Activated CD4-positive, alpha-beta T cell treated with anti-CD3 and anti-CD28 coated beads for 4 hours (primary cell): ENCODE measurements at regions not wholly inside any gene's neighbourhood (a gene's known extent, or its start where the extent isn't known, plus 50 kb on each side); places are given as distances from the start of the nearest gene placed in this dataset.
"Not testable (repeated sequence)": the region's sequence is repeated elsewhere in the genome, so short reads cannot be mapped to it uniquely, and the experiment has no call there.

ENCODE experiments used
- DNase-seq, 2 donors: peaks; one replicate each; pipeline ENCODE4 v3.0.0-alpha.2; 2020

DNA sequence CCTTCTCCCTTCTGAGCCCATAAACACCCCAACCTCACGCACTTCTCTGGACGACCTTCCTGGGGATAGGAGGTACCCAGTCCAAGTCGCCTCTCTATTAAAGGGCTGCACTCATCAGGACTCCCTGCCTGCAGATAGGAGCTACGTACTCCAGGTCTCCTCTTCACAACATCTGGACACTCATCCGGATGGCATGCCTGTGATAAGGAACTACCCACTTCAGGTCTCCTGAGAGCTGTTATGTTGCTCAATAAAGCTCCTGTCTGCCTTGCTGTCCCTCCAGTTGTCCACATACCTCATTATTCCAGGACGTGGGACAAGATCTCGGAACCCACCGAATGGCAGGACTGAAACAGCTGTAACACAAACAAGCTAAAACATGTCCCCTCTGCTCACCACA, 548.0 kb downstream of the TBC1D32 start:
- no peak for DNase-seq

DNA sequence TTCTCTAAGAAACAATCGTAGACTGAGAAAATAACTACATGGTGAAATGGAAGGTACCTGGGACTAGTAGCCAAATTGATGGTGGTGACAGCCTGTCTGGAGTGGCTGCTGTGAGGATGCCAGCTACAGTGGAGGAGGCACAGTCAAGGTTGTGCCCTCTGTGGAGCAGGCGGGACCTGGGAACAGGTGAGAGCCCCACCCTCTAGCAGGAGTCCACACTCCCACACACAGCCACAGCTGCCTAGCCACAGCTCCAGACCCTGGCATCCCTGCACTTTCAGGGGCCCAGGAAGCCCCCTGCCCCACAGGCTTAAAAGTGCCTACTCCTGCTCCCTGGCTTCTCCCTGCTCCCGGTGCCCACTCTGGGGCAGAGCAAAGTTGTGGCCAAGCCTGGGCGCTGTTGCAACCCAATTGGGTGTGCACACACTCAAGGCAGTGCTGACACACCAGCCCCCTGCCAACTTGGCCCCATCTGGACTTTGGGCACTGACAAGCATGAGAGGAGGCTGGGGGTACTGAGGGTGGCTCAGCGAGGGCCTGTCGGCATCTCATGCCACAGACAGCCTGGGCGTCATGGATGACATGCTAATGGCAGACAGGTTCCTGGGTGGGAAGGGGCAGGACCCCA, 548.7 kb downstream of the TBC1D32 start:
- no peak for DNase-seq

DNA sequence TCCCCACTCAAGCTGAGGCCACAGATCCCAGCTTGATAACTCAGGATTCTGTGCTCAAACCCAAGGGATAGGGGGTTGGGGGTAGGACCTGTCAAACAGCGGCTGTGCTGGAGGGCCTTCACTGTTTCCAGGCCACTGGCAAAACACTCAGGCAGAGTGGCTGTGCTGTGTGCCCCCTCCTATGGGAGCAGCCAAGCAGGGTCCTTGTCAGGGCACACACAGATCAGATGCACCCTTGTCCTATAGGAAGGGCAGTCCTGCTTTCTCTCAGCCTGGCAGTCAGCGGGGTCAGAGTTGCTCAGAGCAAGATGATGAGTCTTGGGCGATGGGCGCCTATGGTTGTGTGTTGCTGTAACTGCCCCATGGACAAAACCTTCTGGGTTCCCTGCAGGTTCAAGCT, 554.8 kb downstream of the TBC1D32 start:
- DNase-seq, result no peak

DNA sequence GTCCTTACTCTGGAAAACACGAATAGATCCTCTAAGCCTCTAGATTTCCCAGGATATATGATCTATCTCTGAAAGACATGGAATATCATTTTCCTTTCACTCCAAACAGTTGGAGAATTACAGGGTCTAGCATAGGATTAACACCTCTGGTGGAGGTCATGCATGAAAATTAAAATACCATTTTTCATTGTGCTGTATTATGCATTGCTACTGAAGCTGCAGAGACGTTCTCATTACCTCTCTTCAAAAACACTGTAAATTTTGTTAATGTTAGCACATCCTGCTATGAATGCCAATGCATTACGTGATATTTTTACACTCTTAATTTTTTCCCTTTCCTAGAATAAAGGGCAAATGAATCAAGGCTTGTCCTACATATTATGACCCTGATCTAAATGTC, 558.6 kb downstream of the TBC1D32 start:
- DNase-seq, result no peak

DNA sequence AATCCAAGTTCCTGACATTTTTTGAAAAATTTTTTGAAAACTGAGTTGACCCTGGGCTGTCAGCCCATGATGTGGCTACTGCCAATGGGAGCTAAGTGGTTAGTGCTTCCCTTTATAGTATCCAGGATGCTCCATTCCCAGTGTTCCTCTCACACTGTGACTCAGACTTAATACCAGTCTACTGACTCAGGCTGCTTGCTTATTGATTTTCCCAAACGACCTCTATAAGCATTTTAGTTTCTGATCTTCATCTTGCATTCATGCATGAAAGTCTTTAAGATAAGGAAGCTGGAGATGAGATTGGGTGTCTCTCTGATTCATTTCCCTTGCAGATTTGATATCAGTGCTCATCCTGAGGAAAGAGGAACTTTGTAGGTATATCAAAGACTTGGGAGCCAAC, 560.0 kb downstream of the TBC1D32 start:
- no peak for DNase-seq

DNA sequence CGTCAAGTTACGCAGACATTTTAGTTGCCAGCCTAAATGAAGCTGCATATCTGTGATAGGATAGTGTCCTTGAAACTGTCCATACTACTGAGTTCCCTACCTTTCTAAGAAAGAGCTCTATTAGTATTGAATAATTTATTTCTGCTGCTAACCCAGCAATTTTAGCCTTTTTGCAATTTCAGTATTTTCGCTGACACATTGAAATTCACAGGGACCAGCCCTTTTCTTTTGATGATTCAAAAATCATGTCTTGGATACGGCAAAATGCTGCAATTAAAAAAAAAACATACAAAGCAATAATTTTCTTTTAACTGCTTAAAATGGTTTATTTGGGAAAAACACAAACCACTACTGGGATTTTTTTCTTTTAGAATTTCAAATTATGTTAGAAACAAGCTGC, 563.3 kb downstream of the TBC1D32 start:
- DNase-seq, result no peak

DNA sequence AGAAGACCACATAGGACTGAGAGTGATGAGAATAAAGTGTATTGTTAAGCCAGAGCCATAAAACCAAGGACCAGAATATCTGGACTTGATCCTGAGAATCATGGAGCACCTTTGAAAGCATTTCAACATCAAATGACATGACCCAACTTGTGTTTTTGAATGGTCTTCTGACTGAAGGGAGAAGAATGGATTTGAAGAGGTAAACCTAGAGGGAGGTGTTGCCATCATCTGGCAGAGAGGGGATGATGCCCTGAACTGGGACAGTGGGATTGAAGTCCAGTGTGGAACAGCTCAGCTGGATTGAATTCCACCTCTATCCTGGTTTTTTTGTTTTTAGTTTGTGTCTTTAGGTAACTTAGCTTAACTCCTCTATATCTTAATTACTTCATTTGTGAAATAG, 570.0 kb downstream of the TBC1D32 start:
- DNase-seq, result no peak

DNA sequence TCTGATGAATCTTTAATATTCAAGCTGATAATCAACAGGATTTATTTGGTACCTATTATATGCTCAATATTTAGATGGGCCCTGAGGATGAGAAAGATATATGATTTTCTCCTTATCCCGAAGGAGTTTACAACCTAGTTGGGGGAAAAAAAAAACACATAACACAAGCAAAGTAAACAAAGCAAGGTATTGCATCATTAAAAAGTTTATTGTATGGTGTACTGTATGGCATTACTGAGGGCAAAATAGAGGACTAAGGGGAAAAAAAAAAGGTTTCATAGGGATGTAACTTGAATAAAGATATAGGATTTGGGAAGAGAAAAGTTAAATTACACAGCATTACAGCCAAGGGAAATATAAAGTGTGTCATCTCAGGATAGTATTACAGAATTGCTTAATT, 574.7 kb downstream of the TBC1D32 start:
- no peak for DNase-seq

DNA sequence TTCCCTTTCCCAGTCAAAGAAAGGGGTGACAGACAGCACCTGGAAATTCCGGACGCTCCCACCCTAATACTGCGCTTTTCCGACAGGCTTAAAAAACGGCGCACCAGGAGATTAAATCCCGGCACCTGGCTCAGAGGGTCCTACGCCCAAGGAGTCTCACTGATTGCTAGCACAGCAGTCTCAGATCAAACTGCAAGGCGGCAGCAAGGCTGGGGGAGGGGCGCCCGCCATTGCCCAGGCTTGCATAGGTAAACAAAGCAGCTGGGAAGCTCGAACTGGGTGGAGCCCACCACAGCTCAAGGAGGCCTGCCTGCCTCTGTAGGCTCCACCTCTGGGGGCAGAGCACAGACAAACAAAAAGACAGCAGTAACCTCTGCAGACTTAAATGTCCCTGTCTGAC, 585.7 kb downstream of the TBC1D32 start:
- DNase-seq, result not testable (repeated sequence)

DNA sequence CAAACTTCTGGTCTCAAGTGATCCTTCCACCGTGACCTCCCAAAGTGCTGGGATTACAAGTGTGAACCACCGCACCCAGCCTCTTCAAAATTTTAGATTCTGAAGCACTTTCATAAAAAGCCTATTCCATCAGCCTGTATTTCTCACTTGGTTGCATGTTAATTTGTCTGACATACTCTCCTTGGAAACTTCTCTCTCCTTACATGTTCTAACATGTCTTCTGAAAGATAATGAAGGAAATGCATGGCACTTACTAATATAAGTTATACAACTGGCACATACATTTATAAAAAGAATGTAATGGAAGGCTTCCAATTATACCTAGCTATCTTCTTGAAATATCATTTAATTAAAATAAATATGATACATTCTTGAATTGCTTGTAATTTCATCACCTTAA, 597.5 kb downstream of the TBC1D32 start:
- no peak for DNase-seq

DNA sequence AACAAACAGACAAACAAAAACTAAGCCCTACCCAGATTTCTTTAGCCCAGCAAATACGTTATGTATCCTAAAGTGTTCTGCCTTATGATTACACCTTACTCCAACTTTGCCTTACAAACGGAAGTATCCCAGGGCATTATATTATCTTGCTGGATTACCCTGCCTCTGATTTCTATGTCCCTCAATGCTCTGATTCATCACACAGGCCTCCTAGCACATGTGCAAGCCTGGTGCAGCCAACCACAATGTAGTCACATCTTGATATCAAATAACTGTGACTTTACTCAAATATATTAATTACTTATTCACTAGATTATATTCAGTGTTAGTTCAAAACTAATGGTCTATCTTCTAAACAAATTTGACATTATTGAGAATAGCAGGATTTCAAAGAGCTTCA, 598.6 kb downstream of the TBC1D32 start:
- DNase-seq, result no peak

DNA sequence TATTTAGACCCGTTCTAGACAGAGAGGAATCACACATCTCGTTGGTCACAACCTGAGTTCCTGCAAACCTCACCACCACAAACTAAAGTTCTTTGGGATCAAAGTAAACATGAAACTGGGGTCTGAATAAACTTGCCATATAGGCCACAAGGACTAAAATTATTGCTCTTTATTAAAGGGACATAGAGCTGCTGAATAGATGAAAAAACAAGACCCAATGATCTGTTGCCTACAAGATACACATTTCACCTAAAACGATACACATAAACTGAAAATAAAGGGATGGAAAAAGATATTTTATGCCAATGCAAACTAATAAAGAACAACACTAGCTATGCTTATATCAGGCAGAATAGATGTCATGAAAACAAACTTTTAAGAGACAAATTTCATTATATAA, 623.0 kb downstream of the TBC1D32 start:
- no peak for DNase-seq

DNA sequence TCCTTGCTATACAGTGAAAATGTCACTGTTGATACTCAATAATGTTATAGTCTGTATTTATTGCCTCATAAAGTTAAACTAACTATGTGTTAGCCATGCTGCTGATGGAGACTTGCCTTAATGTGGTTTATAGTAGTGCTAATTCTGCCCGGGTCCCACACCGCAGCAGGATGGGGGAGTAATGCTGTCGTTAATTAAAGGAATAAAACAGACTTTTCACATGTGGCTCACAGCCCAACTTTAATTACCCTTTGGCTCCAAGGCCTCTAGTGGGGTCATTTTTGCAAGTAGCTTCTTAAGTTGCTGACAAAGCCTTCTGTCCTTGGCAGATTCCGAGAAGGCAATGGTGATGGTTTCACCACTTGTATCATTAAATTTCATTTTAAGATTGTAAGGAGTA, 634.3 kb downstream of the TBC1D32 start:
- no peak for DNase-seq

DNA sequence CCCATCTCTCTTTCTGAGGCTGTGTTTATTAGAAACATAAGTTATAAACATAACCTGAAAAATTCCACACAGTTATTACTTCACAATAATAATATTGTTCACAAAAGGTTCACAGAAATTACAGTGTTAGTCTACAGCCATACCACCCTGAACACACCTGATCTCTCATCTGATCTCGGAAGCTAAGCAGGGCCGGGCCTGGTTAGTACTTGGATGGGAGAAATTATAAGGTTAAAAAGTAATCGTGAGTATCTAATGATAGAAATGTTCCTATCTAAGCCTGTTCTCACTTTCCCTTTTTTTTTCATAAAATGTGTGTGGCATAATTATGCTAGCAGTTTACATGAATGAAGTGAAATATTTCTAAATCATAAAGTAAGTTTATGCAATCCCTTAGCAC, 647.8 kb downstream of the TBC1D32 start:
- no peak for DNase-seq

DNA sequence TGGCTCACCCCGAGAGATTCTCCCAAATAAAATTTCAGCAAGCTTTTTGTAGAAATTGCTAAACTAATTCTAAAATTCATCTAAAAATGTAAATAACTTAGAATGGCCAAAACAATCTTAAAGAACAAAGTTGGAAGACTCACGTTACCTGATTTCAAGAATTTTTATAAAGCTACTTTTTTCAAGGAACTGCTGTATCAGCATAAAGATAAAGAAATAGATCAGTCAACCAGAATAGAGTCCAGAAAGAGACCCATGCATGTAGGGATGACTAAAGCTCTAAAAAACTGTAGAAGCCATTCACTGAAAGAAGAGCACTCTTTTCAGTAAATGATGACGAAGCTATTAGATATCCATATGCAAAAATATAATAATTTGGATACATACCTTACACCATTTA, 652.1 kb downstream of the TBC1D32 start:
- no peak for DNase-seq

DNA sequence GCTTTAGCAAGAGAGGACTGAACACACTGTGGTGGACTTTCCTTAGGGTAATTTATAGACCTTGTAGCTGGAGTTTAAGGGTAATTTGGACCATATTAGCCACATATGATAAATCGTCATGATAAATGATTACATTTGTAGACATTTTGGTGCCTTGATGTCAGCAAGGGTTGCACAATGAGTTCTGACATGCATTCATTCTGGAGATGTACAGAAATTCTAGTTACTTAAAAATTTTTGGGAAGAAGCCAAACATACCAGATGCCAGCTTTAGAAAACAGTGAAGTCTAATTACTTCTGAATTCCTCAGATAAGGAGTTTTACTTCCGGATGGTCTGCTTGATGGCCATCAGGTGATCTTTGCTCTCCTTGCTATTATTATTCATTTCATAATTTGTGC, 653.1 kb downstream of the TBC1D32 start:
- DNase-seq, result no peak

DNA sequence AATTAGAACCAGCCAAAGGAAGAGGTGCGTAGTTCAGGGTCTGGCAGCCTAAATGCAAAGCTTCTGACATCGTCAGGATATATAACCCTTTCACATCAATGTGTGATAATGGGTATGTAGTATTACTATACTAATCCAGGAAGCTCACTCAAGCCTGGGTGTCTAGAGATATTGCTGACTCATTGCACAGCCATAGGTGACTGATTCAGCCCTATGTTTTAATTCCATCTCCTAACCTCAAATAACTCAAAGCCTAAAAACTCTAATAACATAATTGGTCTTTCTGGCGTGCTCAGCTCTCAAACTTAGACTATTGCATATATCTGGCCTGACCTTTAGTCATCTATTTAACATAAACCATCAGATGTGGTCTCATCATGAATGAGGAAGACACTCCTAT, 658.4 kb downstream of the TBC1D32 start:
- DNase-seq, result no peak

DNA sequence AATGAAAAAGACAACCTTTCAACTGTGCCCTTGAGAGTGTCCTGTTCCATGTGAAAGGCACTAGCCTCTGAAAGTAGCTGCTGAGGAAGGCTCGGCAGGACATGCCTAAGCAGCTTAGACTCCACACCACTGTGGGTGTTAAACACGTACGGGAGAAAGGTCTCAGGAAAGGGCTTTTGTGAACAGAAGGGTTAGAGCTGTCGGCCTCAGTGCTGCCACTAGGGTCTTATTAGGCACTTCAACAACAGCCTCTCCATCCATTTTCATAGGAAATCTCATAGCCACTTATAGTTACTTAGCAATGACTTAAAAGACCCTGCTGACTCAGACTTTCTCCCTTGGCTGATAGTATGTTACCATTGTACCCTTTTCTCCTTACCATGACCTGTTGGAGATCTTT, 662.8 kb downstream of the TBC1D32 start:
- no peak for DNase-seq

DNA sequence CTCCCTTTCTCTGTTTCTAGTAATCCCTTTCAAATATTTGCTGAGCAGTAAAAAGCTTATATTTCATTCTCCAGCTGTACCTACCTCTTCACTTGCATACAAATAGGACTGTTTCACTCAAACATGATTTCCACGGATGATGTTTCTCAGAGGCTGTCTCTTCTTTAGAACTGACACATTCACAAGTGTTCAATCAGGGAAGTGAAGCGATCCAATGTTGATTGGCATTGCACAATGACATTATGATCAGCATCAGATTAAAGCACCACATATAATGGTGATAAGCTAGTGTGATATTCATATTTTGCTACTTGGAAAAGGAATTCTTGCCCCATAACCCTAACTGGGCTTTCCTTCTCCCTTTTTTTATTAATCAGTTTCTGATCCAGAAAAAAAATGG, 681.8 kb downstream of the TBC1D32 start:
- no peak for DNase-seq

DNA sequence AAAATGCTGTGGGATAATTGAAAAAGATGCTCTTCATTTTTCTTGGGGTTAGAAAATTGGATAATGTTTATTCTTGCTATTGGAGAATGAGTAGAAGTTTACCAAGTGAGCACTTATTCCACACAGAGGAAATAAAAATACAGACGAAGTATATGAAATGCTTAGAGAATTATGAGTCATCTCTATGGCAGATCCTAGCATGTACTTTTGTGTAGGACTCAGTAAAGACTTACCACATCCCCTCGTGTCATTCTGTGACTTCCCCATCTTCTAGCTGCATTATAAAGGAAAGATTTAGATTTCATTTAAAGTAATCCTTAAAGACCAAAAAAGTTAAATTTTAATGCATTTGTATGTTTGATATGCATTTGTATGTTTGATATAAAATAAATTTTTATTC, 685.6 kb downstream of the TBC1D32 start:
- DNase-seq, result no peak

DNA sequence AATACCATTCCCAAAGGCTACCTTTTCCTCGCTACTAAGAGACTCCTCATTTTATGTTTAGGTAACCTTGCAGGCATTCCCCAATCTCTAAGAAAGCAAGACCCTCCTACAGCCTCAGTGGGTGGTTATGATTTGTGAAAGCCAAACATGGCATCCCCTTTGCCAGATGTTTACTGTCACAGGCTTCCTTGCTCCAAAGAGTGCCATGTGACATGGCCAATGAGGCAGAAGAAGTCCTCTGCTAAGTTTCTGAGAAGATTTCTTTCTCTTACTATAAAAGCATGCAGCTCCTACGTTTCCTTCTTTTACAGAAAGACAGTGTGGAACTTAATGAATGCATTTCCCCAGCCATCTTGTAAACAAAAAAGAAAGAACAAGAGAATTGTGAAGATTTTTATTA, 688.2 kb downstream of the TBC1D32 start:
- DNase-seq, result no peak

DNA sequence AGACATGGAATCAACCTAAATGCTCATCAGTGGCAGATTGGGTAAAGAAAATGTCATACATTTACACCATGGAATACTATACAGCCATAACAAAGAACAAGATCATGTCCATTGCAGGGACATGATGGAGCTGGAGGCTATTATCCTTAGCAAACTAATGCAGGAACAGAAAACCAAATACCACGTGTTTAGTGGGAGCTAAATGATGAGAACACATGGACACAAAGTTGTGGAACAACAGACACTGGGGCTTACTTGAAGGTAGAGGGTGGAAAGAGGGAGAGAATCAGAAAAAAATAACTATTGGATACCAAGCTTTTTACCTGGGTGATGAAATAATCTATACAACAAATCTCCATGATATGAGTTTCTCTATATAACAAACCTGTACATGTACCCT, 701.3 kb downstream of the TBC1D32 start:
- DNase-seq, result no peak

DNA sequence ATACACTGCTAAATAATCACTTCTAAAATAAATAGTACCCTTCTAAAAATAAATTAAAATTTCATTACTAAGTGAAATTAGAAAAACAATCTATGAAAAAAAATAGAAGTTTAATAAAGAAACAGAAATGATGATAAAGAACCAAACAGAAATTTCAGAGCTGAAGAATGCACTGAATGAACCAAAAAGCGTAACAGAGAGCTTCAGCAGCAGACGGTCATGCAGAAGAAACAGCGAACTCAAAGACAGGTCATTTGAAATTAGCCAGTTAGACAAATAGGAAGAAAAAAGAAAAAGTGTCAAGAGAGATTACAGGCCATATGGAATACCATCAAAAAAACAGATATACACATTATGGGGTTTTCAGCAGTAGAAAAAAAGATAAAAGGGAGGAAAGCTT, 706.7 kb downstream of the TBC1D32 start:
- no peak for DNase-seq

DNA sequence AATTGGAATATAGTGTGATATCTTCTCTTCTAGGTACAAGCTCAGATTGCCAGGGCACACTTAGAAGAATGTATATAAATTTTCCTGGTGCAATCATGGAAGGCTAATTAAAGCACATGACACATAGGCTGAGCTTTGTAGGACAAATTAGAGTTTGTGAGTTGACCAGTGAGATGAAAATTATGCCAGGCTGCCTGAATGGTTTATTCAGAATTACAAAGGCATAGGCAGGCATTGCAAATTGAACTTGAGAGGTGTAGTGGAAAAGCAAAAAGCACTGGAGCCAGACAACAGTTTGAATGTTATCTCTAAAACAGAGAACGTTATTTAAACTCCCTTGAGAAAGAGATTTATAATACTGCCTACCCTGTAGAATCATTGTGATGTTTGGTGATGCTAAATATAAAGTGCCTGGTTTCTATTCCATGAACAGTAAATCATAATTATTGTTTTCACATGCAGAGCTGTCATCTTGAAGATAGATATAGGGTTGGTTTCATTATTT, 712.1 kb downstream of the TBC1D32 start:
- DNase-seq, result no peak

DNA sequence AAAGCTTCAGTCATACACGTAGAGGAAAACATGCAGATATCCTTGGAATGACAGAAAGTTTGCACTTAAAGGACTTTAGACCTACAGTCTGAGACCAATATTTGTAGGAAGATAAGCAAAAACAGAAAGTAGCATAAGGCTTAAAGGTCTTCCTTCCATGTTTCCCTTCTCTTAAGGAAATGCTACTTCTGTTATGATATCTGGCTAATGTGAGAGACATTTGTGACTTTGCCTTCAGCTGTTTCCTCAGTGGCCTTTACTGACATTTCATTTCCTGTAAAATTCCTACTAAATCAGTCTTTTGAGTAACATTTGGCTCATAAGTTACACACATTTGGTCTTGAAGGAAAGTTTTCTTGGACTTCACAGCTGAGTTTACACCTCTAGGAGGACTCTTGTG, 713.4 kb downstream of the TBC1D32 start:
- DNase-seq, result no peak

DNA sequence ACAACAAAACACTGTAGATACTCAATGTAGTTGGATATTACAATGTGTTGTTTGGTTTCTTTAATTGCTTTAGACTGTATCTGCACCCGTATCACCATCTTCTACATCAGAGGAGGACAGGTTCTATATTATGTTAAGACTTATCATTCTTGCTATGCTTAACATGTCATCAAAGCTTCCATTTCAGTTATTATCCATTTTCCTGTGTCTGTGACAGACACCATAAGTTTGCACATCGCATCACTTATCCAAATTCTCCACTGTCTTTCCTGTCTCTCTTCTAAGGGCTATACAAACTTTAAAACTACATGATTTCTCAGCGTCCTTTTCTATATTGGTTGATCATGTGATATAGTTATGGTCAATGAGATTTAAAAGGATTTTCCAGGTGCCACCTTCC, 719.0 kb downstream of the TBC1D32 start:
- no peak for DNase-seq
